ENCODE measurements at regions not wholly inside any gene's neighbourhood (a gene's known extent, or its start where the extent isn't known, plus 50 kb on each side); places are given as distances from the start of the nearest gene placed in this dataset.
"Not testable (repeated sequence)": the region's sequence is repeated elsewhere in the genome, so short reads cannot be mapped to it uniquely, and the experiment has no call there.

DNA sequence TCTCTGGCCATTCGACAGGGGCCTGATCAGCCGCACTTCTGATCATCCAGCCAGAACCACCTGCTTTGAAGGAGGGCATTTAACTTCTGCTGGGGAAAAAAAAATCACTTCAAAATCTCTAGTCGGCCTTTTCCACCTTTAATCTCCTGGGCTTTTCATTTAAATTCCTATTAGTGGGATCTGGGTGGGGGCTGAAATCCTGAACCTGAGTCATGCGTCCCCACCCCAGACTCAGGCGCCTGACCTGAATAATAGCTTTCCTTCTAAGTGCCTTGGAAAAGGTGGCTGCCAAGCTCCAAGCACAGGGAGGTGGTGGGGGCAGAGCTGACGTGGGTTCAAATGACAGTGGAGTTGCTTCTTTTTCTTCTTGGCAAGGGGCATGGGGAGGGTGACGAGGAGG is 246.0 kb upstream of the EXOC2 start:
- WGBS (ENCODE audit: insufficient coverage, low coverage, low lambda C conversion rate, missing lambda C conversion rate): 68% methylated on average over 6 of the region's 7 CpGs
- intact Hi-C loops (cut with DNase I): no loop called here
- H3K9me3 ChIP-seq: no peaks in the 10 kb centered on the region
- DNase-seq (no peak), ATAC-seq (no peak)
- H3K4me3 ChIP-seq: no peak overlapping the region
- H3K36me3 ChIP-seq: no peaks in the 10 kb centered on the region
- H3K27ac ChIP-seq: no peak overlapping the region
- H3K4me1 ChIP-seq: no peaks in the 10 kb centered on the region
- TF ChIP-seq, protein P1, sequence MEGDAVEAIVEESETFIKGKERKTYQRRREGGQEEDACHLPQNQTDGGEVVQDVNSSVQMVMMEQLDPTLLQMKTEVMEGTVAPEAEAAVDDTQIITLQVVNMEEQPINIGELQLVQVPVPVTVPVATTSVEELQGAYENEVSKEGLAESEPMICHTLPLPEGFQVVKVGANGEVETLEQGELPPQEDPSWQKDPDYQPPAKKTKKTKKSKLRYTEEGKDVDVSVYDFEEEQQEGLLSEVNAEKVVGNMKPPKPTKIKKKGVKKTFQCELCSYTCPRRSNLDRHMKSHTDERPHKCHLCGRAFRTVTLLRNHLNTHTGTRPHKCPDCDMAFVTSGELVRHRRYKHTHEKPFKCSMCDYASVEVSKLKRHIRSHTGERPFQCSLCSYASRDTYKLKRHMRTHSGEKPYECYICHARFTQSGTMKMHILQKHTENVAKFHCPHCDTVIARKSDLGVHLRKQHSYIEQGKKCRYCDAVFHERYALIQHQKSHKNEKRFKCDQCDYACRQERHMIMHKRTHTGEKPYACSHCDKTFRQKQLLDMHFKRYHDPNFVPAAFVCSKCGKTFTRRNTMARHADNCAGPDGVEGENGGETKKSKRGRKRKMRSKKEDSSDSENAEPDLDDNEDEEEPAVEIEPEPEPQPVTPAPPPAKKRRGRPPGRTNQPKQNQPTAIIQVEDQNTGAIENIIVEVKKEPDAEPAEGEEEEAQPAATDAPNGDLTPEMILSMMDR (IDR thresholded peaks at IDR 0.05): no peak
- TF ChIP-seq POLR2A (IDR thresholded peaks at IDR 0.05): no peak
- no peaks in the 10 kb centered on the region for H3K27me3 ChIP-seq

DNA sequence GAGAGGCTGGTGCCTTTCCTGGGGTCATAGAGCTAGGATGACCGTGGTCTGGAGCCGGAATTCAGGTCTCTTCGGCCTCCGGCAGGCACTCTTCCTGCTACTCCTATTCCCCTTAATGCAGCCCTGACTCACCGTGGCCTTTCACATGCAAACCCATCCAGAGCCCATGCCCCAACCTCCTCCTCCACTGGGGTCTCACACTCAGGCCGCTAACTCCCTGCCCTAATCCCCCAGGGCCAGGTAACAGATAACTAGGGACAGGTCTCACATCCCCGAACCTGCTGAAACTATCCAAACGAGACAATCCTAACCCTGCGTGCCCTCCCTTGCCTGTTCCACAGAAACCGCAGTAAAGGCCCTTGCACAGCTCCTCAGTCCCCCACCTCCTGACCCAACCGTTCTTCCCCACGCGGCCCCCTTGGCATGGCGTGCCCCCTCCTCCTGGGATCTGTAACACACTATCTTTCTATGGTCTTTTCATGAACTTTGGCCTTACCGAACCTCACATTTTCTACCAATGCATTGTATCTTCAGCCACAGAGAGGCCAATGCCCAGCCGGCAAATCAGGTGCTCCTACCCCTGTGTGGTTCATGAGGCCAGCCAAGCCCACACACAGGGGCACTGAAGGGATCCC is 245.4 kb upstream of the EXOC2 start:
- Histone ChIP-seq H3K27ac (no peak overlapping the region), H3K4me3 (no peak overlapping the region), H3K4me1 (no peaks in the 10 kb centered on the region), H3K9me3 (no peaks in the 10 kb centered on the region), H3K27me3 (no peaks in the 10 kb centered on the region), H3K36me3 (no peaks in the 10 kb centered on the region)
- no peak for TF ChIP-seq POLR2A (IDR thresholded peaks at IDR 0.05)
- TF ChIP-seq, protein P1 (IDR thresholded peaks at IDR 0.05): no peak
- intact Hi-C loops (cut with DNase I): no loop called here
- WGBS (ENCODE audit: insufficient coverage, low coverage, low lambda C conversion rate, missing lambda C conversion rate): 78% methylated on average over 8 of the region's 16 CpGs
- no peak for ATAC-seq
- no peak for DNase-seq

DNA sequence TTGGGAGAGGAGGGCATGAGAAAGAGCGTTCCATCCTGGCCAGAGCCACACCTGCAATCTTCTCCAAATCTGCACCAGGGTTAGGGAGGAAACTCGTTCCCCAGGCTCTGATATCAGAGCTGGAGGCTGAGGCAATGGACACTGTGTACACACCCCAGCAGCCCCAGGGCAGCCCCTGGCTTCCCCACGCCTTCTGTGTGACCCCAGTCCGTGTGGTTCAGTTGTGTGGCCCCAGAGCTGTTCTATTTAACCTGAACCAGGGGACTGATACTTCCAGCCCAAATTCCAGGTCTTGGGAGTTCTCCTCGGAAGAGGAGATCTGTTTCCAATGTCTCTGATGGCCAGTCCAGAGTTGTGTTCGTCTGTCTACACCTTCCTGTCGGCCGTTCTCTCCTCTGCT is 242.6 kb upstream of the EXOC2 start:
- intact Hi-C loops (cut with DNase I): no loop called here
- 36% methylated on average over 5 of the region's 8 CpGs for WGBS (ENCODE audit: insufficient coverage, low coverage, low lambda C conversion rate, missing lambda C conversion rate)
- no peak for ATAC-seq
- no peak for DNase-seq
- Histone ChIP-seq H3K9me3 (no peaks in the 10 kb centered on the region), H3K4me1 (no peaks in the 10 kb centered on the region), H3K27me3 (no peaks in the 10 kb centered on the region), H3K4me3 (no peak overlapping the region), H3K36me3 (no peaks in the 10 kb centered on the region), H3K27ac (no peak overlapping the region)
- TF ChIP-seq POLR2A (IDR thresholded peaks at IDR 0.05): no peak
- TF ChIP-seq, protein P1 (IDR thresholded peaks at IDR 0.05): no peak

DNA sequence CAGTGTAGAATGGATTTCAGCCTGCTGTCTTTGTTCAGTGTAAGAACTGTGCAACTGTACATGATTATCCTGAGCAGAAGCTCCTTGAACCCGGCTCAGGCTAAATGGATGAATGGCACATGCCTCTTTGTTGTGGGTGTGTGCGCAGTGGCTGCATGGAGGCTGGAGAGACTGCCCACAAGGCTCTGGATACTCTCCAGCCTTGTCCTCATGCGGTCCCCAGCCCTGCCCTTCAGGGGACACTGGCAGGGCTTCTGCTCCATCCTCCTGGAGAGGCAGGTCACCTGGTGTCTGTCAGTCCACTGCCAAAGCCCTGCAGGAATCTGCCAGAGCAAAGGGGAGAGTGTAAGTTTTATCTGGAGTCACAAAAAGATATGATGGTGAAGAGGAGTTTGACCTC is 241.7 kb upstream of the EXOC2 start:
- no peaks in the 10 kb centered on the region for H3K27me3 ChIP-seq
- 67% methylated on average over 1 of the region's 3 CpGs for WGBS (ENCODE audit: insufficient coverage, low coverage, low lambda C conversion rate, missing lambda C conversion rate)
- ATAC-seq: no peak

DNA sequence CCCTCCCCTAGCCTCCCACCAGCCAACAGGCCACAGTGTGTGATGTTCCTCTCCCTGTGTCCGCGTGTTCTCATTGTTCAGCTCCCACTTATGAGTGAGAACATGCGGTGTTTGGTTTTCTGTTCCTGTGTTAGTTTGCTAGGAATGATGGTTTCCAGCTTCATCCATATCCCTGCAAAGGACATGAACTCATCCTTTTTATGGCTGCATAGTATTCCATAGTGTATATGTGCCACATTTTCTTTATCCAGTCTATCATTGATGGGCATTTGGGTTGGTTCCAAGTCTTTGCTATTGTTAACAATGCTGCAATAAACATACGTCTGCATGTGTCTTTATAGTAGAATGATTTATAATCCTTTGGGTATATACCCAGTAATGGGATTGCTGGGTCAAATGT is 239.0 kb upstream of the EXOC2 start:
- intact Hi-C loops (cut with DNase I); H3K27me3 ChIP-seq; H3K9me3 ChIP-seq; DNase-seq; H3K4me1 ChIP-seq; H3K36me3 ChIP-seq; ATAC-seq; H3K27ac ChIP-seq; H3K4me3 ChIP-seq: not testable (repeated sequence)
- WGBS (ENCODE audit: insufficient coverage, low coverage, low lambda C conversion rate, missing lambda C conversion rate): 85% methylated on average over 4 of the region's 4 CpGs

More for the DNA sequence above, 241.7 kb upstream of the EXOC2 start:
- DNase-seq: no peak
- Histone ChIP-seq H3K4me3 (no peak overlapping the region), H3K36me3 (no peaks in the 10 kb centered on the region), H3K4me1 (no peaks in the 10 kb centered on the region), H3K9me3 (no peaks in the 10 kb centered on the region), H3K27ac (no peak overlapping the region)
- TF ChIP-seq, protein P1 (IDR thresholded peaks at IDR 0.05): no peak
- no peak for TF ChIP-seq POLR2A (IDR thresholded peaks at IDR 0.05)
- intact Hi-C loops (cut with DNase I): no loop called here
